ENCODE measurements at regions not wholly inside any gene's neighbourhood (a gene's known extent, or its start where the extent isn't known, plus 50 kb on each side); places are given as distances from the start of the nearest gene placed in this dataset.
A peak's percentile ranks its signal among the peaks of the same experiment; 100 is the strongest.
"Not testable (repeated sequence)": the region's sequence is repeated elsewhere in the genome, so short reads cannot be mapped to it uniquely, and the experiment has no call there.

DNA sequence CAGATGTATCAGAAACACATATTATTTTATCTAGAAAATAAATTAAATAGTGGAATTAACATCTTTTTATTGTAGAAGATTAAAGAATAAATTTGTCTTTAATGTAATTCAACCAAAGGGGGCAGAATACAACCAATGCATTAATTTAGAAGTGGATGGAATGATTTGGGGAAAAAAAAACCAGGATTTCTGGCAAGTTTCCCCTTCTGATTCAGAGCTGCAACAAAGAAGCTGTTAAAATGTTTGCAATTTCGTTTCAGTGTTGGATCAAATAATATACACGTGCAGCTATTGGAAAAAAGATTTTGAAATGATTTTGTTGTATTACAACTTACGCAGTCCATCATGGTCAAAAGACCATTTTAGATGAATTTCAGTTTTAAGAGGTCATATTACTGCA is 71.6 kb upstream of the ZNF280D start:
- Mint-ChIP-seq H3K4me1 (ENCODE audit: low read depth) (no peaks in the 10 kb centered on the region), H3K27me3 (ENCODE audit: insufficient read depth) (peaks cover 3% of the 10 kb centered on the region), H3K9me3 (peaks cover 26% of the 10 kb centered on the region), H3K27ac (no peak overlapping the region), H3K36me3 (ENCODE audit: low read depth) (no peaks in the 10 kb centered on the region), H3K4me3 (no peak overlapping the region)
- intact Hi-C loops (cut with micrococcal nuclease): loop anchor here (1.0 to 5.0 kb wide), 2 partner anchors 18 to 38 kb away; no protein-coding TSS in a partner anchor
- DNase-seq (ENCODE audit: low spot score): no peak

DNA sequence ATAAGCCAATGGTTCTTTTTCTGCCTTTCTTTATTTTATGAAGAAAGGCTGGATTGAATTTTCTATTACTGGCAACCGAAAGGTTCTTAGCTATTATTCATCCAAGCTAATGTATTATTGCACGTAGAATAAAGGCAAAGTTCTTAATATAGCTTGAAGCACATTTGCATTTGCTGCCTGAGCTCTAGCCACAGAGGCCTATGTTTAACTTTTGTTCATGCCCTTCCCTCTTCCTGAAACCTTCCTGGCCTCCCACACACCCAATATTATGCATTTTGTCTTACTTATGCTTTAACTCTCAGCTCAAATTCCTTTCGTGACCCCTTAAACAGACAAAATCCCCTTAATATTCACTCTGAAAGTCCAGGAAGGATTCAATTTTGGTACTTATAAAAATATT is 71.0 kb upstream of the ZNF280D start:
- Mint-ChIP-seq H3K4me3 (no peak overlapping the region), H3K27ac (no peak overlapping the region), H3K9me3 (peaks cover 25% of the 10 kb centered on the region), H3K27me3 (ENCODE audit: insufficient read depth) (peaks cover 3% of the 10 kb centered on the region), H3K36me3 (ENCODE audit: low read depth) (no peaks in the 10 kb centered on the region), H3K4me1 (ENCODE audit: low read depth) (no peaks in the 10 kb centered on the region)
- intact Hi-C loops (cut with micrococcal nuclease): no loop called here
- no peak for DNase-seq (ENCODE audit: low spot score)

DNA sequence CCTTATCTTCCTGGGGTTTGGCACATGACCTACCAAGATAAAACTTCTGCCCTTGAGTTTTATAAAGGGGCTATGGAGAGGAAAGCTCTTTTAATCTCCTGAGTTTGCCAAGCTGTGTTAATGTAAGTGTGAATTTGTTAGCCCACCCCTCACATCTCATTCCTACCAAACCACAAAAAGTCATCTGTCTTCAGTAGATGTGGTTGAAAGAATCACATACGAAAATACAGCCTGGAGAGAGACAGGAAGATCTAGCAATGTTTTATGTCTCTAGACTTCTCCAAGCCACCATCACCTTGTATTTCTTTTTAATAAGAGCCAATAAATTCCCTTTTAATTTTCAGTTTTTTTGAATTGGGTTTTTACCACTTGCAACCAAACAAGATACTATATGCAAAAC is 68.9 kb upstream of the ZNF280D start:
- Mint-ChIP-seq H3K4me1 (ENCODE audit: low read depth) (no peaks in the 10 kb centered on the region), H3K27me3 (ENCODE audit: insufficient read depth) (peaks cover 3% of the 10 kb centered on the region), H3K27ac (no peak overlapping the region), H3K4me3 (no peak overlapping the region), H3K36me3 (ENCODE audit: low read depth) (no peaks in the 10 kb centered on the region), H3K9me3 (peaks cover 7% of the 10 kb centered on the region)
- intact Hi-C loops (cut with micrococcal nuclease): no loop called here
- no peak for DNase-seq (ENCODE audit: low spot score)

DNA sequence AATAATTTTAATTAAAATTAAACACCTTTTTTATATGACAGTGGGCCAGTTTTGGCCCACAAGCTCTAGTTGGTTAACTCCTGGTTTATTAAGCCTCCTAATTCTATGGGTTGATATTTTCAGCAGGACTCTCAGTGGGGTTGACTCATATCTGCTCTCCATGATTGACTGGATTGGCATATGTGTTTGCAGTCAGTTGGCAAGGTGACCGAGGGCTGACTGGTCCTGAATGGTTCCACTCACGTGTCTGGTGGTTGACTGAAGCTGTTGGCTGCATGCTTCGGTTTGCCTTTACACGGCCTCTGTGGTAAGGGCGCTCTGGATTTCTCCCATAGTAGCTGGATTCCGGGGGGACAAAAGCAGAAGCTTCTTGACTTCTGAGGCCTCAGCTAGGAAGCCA is 65.3 kb upstream of the ZNF280D start:
- H3K27ac Mint-ChIP-seq: no peak overlapping the region
- intact Hi-C loops (cut with micrococcal nuclease): no loop called here

DNA sequence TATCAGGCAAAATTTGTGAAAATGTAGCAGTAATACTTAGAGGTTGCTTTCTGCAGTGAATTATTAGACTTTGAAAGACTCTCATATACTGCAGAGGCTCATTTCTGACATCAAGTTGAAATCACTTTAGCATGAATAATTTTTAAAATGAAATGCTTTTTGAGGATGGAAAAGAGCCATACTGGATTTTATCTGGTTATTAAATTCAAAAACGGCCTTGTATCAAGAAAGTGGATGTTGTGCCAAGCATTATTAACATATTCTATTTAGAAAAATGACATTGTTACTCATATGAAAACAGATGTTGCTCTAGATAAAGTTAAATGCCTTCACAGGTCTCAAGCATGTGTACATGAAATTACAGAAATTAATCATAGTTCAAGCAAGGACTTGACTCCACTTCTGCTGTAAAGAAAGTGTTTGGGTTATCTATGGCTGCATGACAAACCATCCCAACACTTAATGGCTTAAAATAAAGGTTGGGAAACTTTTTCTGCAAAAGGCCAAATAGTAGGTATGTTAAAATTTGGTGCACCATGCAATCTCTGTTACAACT is 64.5 kb upstream of the ZNF280D start:
- no peak for DNase-seq (ENCODE audit: low spot score)
- Mint-ChIP-seq H3K27ac (no peak overlapping the region), H3K4me1 (ENCODE audit: low read depth) (no peaks in the 10 kb centered on the region), H3K36me3 (ENCODE audit: low read depth) (peaks cover 2% of the 10 kb centered on the region), H3K9me3 (peaks cover 5% of the 10 kb centered on the region), H3K27me3 (ENCODE audit: insufficient read depth) (peaks cover 7% of the 10 kb centered on the region), H3K4me3 (no peak overlapping the region)
- intact Hi-C loops (cut with micrococcal nuclease): no loop called here

More for the DNA sequence above, 65.3 kb upstream of the ZNF280D start:
- peaks cover 5% of the 10 kb centered on the region for H3K27me3 Mint-ChIP-seq (ENCODE audit: insufficient read depth)
- H3K4me3 Mint-ChIP-seq: no peak overlapping the region
- DNase-seq (ENCODE audit: low spot score): no peak
- H3K9me3 Mint-ChIP-seq: no peaks in the 10 kb centered on the region
- H3K36me3 Mint-ChIP-seq (ENCODE audit: low read depth): peaks cover 2% of the 10 kb centered on the region
- H3K4me1 Mint-ChIP-seq (ENCODE audit: low read depth): no peaks in the 10 kb centered on the region

DNA sequence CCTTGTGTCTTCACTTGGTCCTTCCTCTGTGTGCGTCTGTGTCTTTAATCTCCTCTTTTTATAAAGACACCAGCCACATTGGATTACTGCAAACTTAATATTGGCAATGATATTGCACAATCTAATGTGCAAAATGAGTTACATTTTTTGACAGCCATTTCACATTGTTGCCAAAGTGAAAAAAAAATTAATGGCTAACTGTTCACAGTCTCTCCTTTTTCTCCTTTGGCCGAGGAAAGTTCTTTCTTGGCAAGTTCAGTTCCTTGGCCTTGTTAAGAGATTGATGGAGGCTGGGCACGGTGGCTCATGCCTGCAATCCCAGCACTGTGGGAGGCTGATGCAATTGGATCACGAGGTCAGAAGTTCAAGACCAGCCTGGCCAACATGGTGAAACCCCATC is 62.2 kb upstream of the ZNF280D start:
- intact Hi-C loops (cut with micrococcal nuclease): no loop called here
- Mint-ChIP-seq H3K9me3 (peaks cover 23% of the 10 kb centered on the region), H3K4me1 (ENCODE audit: low read depth) (no peaks in the 10 kb centered on the region), H3K4me3 (no peak overlapping the region), H3K27ac (no peak overlapping the region), H3K36me3 (ENCODE audit: low read depth) (peaks cover 2% of the 10 kb centered on the region), H3K27me3 (ENCODE audit: insufficient read depth) (peaks cover 4% of the 10 kb centered on the region)
- no peak for DNase-seq (ENCODE audit: low spot score)

DNA sequence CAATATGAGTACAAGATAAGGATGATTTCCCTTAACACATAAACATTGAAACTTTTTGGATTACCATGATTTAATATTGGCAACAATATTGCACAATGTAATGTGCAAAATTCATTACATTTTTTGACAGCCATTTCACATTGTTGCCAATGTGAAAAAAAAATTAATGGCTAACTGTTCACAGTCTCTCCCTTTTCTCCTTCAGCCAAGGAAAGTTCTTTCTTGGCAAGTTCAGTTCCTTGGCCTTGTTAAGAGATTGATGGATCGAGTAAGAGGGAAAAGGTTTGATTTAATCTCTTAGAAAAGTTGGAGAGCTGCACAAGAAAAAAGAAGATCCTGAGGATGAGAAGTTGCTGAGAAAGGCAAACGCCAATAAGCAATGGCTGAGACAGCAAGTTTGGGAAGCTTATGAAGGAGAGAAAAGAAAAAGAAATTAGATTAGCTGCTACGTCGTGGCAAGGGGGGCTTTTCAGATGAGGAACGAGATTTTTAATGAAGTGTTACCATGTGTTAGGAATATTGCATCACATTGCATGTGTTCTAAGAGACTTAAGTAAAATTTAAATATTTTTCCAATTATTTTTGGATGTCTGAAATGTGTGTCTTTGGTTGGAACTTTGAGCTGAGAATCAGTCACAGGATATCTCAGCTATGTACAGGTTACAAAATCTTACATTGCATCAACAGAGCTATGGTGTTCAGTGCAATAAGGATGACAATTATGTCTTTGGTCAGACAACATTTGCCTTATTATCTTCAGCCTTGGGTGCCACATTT is 61.4 kb upstream of the ZNF280D start:
- H3K36me3 Mint-ChIP-seq (ENCODE audit: low read depth): peaks cover 2% of the 10 kb centered on the region
- H3K27ac Mint-ChIP-seq: no peak overlapping the region
- H3K27me3 Mint-ChIP-seq (ENCODE audit: insufficient read depth): peaks cover 4% of the 10 kb centered on the region
- H3K4me3 Mint-ChIP-seq: no peak overlapping the region
- DNase-seq (ENCODE audit: low spot score): no peak
- H3K9me3 Mint-ChIP-seq: peaks cover 23% of the 10 kb centered on the region
- no peaks in the 10 kb centered on the region for H3K4me1 Mint-ChIP-seq (ENCODE audit: low read depth)
- intact Hi-C loops (cut with micrococcal nuclease): no loop called here

DNA sequence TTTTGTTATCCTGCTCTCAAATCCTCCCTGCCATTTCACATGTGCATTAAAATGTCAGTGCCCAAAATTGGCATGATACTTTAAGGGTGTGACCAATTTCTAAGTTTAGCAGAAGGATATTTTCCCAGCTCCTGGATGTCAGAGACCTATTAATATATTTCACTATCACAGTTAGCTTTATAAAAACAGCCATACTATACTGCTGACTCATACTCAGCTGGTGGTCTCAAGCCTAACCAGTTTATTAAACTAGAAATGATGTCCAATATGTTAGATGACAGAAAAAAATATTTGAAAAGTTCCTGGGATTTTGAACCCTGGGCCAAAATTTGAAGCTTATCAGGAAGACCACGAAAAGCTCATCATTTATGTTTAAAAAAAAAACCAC is 60.9 kb upstream of the ZNF280D start:
- Mint-ChIP-seq H3K4me3 (no peak overlapping the region), H3K4me1 (ENCODE audit: low read depth) (no peaks in the 10 kb centered on the region), H3K36me3 (ENCODE audit: low read depth) (peaks cover 2% of the 10 kb centered on the region), H3K9me3 (peaks cover 23% of the 10 kb centered on the region), H3K27ac (no peak overlapping the region), H3K27me3 (ENCODE audit: insufficient read depth) (peaks cover 4% of the 10 kb centered on the region)
- no peak for DNase-seq (ENCODE audit: low spot score)
- intact Hi-C loops (cut with micrococcal nuclease): no loop called here

DNA sequence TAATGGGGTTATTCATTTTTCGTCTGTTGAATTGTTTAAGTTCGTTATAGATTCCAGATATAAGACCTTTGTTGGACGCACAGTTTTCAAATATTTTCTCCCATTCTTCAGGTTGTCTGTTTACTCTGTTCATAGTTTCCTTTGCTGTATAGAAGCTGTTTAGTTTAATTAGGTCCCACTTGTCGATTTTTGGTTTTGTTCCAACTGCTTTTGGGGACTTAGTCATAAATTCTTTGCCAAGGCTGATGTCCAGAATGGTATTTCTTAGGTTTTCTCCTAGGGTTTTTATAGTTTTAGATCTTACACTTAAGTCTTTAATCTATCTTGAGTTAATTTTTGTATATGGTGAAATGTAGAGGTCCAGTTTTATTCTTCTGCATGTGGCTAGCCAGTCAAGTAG is 58.9 kb upstream of the ZNF280D start:
- Mint-ChIP-seq H3K4me3 (no peak overlapping the region), H3K27me3 (ENCODE audit: insufficient read depth) (peaks cover 4% of the 10 kb centered on the region), H3K36me3 (ENCODE audit: low read depth) (peaks cover 2% of the 10 kb centered on the region), H3K4me1 (ENCODE audit: low read depth) (peaks cover 8% of the 10 kb centered on the region), H3K27ac (no peak overlapping the region), H3K9me3 (peaks cover 34% of the 10 kb centered on the region)
- no peak for DNase-seq (ENCODE audit: low spot score)
- intact Hi-C loops (cut with micrococcal nuclease): no loop called here

DNA sequence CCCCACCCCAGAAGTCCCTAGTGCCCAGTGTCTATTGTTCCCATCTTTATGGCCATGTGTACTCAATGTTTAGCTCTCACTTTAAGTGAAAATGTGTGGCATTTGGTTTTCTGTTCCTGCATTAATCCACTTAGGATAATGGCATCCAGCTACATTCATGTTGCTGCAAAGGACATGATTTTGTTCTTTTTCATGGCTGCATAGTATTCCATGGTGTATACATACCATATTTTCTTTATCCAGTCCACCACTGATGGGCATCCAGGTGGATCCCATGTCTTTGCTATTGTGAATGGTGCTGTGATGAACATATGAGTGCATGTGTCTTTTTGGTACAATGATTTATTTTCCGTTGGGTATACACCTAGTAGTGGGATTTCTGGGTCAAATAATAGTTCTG is 58.2 kb upstream of the ZNF280D start:
- H3K36me3 Mint-ChIP-seq (ENCODE audit: low read depth); H3K27me3 Mint-ChIP-seq (ENCODE audit: insufficient read depth); H3K4me3 Mint-ChIP-seq; H3K27ac Mint-ChIP-seq; DNase-seq (ENCODE audit: low spot score); intact Hi-C loops (cut with micrococcal nuclease): not testable (repeated sequence)
- Mint-ChIP-seq H3K4me1 (ENCODE audit: low read depth) (peaks cover 15% of the 10 kb centered on the region), H3K9me3 (peaks cover 34% of the 10 kb centered on the region)

DNA sequence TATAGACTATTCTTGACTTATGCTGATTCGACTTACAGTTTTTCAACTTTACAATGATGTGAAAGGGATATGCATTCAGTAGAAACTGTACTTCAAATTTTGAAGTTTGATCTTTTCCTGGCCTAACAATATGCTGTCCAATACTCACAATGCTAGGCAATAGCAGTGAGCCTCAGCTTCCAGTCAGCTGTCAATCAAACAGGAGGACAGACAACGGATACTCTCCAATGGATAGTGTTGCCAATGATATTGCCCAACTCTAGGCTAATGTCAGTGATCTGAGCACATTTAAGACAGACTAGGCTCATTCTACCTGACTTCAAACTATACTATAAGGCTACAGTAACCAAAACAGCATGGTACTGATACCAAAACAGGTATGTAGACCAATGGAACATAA is 55.0 kb upstream of the ZNF280D start:
- H3K27ac Mint-ChIP-seq: no peak overlapping the region
- intact Hi-C loops (cut with micrococcal nuclease): loop anchor here (5.0 kb wide), 1 partner anchor 129 kb away; the partner anchor contains the start of gene TCF12
- H3K9me3 Mint-ChIP-seq: peaks cover 38% of the 10 kb centered on the region
- DNase-seq (ENCODE audit: low spot score): no peak
- H3K36me3 Mint-ChIP-seq (ENCODE audit: low read depth): no peaks in the 10 kb centered on the region
- no peak overlapping the region for H3K4me3 Mint-ChIP-seq
- H3K4me1 Mint-ChIP-seq (ENCODE audit: low read depth): peaks cover 17% of the 10 kb centered on the region
- H3K27me3 Mint-ChIP-seq (ENCODE audit: insufficient read depth): peaks cover 2% of the 10 kb centered on the region

DNA sequence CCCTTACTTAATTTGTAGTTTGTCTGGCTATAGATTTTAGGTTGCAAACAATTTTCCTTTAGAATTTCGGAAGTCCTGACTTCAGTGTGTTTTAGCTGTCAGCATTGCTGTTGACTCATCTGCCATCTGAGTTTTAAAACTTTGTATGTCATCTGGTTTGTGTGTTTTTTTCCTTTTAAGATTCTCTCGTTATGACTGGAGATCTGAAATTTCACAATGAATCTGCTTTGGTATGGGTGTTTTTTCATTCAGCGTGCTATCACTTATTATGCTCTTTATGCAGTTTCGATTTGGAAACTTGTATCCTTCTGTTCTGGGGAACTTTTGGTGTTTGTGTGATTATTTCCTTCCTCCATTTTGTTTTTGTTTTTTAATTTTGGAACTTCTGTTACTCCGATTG is 53.7 kb upstream of the ZNF280D start:
- no peaks in the 10 kb centered on the region for H3K27me3 Mint-ChIP-seq (ENCODE audit: insufficient read depth)
- H3K36me3 Mint-ChIP-seq (ENCODE audit: low read depth): no peaks in the 10 kb centered on the region
- H3K9me3 Mint-ChIP-seq: peaks cover 38% of the 10 kb centered on the region
- H3K4me3 Mint-ChIP-seq: peak overlapping the region; percentile 9
- DNase-seq (ENCODE audit: low spot score): no peak
- intact Hi-C loops (cut with micrococcal nuclease): loop anchor here (1.0 to 5.0 kb wide), 5 partner anchors 18 to 178 kb away; partner anchors contain the start of genes TCF12 and ZNF280D
- peaks cover 17% of the 10 kb centered on the region for H3K4me1 Mint-ChIP-seq (ENCODE audit: low read depth)
- peak overlapping the region; percentile 70 for H3K27ac Mint-ChIP-seq

DNA sequence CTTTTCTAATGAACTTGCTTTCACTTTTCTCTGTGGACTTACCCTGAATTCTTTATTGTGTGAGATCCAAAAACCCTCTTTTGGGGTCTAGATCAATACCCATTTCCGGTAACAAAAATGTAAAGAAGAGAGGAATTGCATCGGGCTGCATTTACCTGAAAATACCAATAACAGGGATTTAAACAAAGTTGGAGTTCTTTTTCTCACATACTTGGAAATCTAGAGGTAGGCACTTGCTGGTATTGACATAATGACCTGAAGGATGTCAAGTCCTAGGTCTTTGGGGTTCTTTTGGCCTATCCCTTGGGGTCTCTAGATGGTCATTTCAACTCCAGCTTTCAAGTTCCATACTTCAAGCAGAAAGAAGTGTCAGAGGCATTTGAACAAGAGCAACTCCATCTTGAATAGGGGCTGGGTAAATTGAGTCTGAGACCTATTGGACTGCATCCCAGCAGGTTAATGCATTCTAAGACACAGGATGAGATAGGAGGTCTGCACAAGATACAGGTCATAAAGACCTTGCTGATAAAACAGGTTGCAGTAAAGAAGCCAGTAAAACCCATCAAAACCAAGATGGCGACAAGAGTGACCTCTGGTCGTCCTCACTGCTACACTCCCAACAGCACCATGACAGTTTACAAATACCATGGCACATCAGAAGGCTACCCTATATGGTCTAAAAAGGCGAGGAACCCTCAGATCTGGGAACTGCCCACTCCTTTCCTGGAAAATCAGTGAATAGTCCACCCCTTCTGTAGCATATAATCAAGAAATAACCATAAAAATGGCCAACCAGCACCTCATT is 50.8 kb upstream of the ZNF280D start:
- H3K4me1 Mint-ChIP-seq (ENCODE audit: low read depth): peaks cover 32% of the 10 kb centered on the region
- intact Hi-C loops (cut with micrococcal nuclease): no loop called here
- H3K27ac Mint-ChIP-seq: no peak overlapping the region
- H3K27me3 Mint-ChIP-seq (ENCODE audit: insufficient read depth): no peaks in the 10 kb centered on the region
- DNase-seq (ENCODE audit: low spot score): no peak
- H3K9me3 Mint-ChIP-seq: peaks cover 39% of the 10 kb centered on the region
- H3K36me3 Mint-ChIP-seq (ENCODE audit: low read depth): peaks cover 5% of the 10 kb centered on the region
- no peak overlapping the region for H3K4me3 Mint-ChIP-seq

Measured in activated T-helper 1 cell treated with anti-CD3 and anti-CD28 coated beads, Interleukin-12 subunit alpha, Interleukin-12 subunit beta, Interleukin-2, Interleukin-4 antibody, amounts not matched to agents 30 ng/mL and 10 ng/mL and 1 ng/mL, durations not matched to agents 14 hours and 24 hours and 36 hours (primary cell).